Transverse colon (tissue), 4 donors: ENCODE measurements at regions not wholly inside any gene's neighbourhood (a gene's known extent, or its start where the extent isn't known, plus 50 kb on each side); places are given as distances from the start of the nearest gene placed in this dataset.

Experiments
- CTCF ChIP-seq, 5 experiments: fragments of 200-600 bp in 3 of 5; fragments of 450-650 bp in 2 of 5; sonication (generic) in 3 of 5; IDR thresholded peaks; 1 replicate in 2 of 5; 2 replicates in 3 of 5; pipeline ENCODE4 v1.5.1; 2016 to 2017; ENCODE audit warnings: antibody characterized with exemption in 5 of 5, inconsistent platforms in 3 of 5, mild to moderate bottlenecking in 2 of 5, moderate library complexity in 1 of 5
- POLR2A ChIP-seq: fragments of 450-650 bp; IDR thresholded peaks from one replicate; pipeline ENCODE4 v1.6.1; 2016; ENCODE audit warnings: antibody characterized with exemption, mild to moderate bottlenecking, moderate library complexity
- POLR2AphosphoS5 ChIP-seq, 3 donors: sonication (generic); formaldehyde crosslinking; IDR thresholded peaks; one replicate each; pipeline ENCODE4 v1.6.1; 2016; ENCODE audit warnings: antibody characterized with exemption in 3 of 3

- no peak for TF ChIP-seq POLR2AphosphoS5 (IDR thresholded peaks at IDR 0.05)
- no peak for TF ChIP-seq CTCF (IDR thresholded peaks at IDR 0.05)
- no peak for TF ChIP-seq POLR2A
These were observed 118.8 kb downstream of the EFNB2 start for GRCh38 chr13:106416645-106417044.
